ENCODE measurements at regions not wholly inside any gene's neighbourhood (a gene's known extent, or its start where the extent isn't known, plus 50 kb on each side); places are given as distances from the start of the nearest gene placed in this dataset.

GRCh38 chr10:29105516-29106215, 183.2 kb upstream of the LYZL1 start:
- FAIRE-seq (peak; percentile 90), DNase-seq (ENCODE audit: low spot score) (peak; percentile 50)

GRCh38 chr10:29106287-29106686, 182.6 kb upstream of the LYZL1 start:
- DNase-seq (ENCODE audit: low spot score): no peak
- peak; percentile 17 for FAIRE-seq

- FAIRE-seq (no peak), DNase-seq (ENCODE audit: low spot score) (no peak)
Measured at GRCh38 chr10:29107866-29108498, 180.9 kb upstream of the LYZL1 start.

- DNase-seq (ENCODE audit: low spot score): no peak
- no peak for FAIRE-seq
Measured at GRCh38 chr10:29109707-29110571, 178.9 kb upstream of the LYZL1 start.

- no peak for FAIRE-seq
Measured at GRCh38 chr10:29112827-29113615, 175.8 kb upstream of the LYZL1 start.

GRCh38 chr10:29113616-29113945, 175.3 kb upstream of the LYZL1 start:
- FAIRE-seq (peak; percentile 73), DNase-seq (ENCODE audit: low spot score) (no peak)

More at GRCh38 chr10:29112827-29113615, 175.8 kb upstream of the LYZL1 start:
- no peak for DNase-seq (ENCODE audit: low spot score)

- FAIRE-seq: peak; percentile 42
Measured at GRCh38 chr10:29114141-29114540, 174.7 kb upstream of the LYZL1 start.

GRCh38 chr10:29117781-29118180, 171.1 kb upstream of the LYZL1 start:
- no peak for FAIRE-seq

More at GRCh38 chr10:29114141-29114540, 174.7 kb upstream of the LYZL1 start:
- no peak for DNase-seq (ENCODE audit: low spot score)

GRCh38 chr10:29119374-29119773, 169.5 kb upstream of the LYZL1 start:
- DNase-seq (ENCODE audit: low spot score): peak; percentile 35
- no peak for FAIRE-seq

More at GRCh38 chr10:29117781-29118180, 171.1 kb upstream of the LYZL1 start:
- DNase-seq (ENCODE audit: low spot score): no peak

- FAIRE-seq (no peak), DNase-seq (ENCODE audit: low spot score) (peak; percentile 47)
Measured at GRCh38 chr10:29120216-29120615, 168.7 kb upstream of the LYZL1 start.

- no peak for DNase-seq (ENCODE audit: low spot score)
- FAIRE-seq: no peak
Measured at GRCh38 chr10:29124864-29125263, 164.0 kb upstream of the LYZL1 start.

GRCh38 chr10:29127037-29127700, 161.7 kb upstream of the LYZL1 start:
- DNase-seq (ENCODE audit: low spot score): no peak
- FAIRE-seq: no peak

- FAIRE-seq (peak; percentile 20), DNase-seq (ENCODE audit: low spot score) (no peak)
Measured at GRCh38 chr10:29127731-29128130, 161.1 kb upstream of the LYZL1 start.

- DNase-seq (ENCODE audit: low spot score) (peak; percentile 36), FAIRE-seq (no peak)
Measured at GRCh38 chr10:29130190-29130673, 158.6 kb upstream of the LYZL1 start.

- FAIRE-seq: no peak
- no peak for DNase-seq (ENCODE audit: low spot score)
Measured at GRCh38 chr10:29131952-29132547, 156.8 kb upstream of the LYZL1 start.

- DNase-seq (ENCODE audit: low spot score) (no peak), FAIRE-seq (no peak)
Measured at GRCh38 chr10:29132551-29133111, 156.2 kb upstream of the LYZL1 start.

GRCh38 chr10:29135337-29135736, 153.5 kb upstream of the LYZL1 start:
- no peak for DNase-seq (ENCODE audit: low spot score)
- no peak for FAIRE-seq

- FAIRE-seq (no peak), DNase-seq (ENCODE audit: low spot score) (no peak)
Measured at GRCh38 chr10:29136411-29136810, 152.5 kb upstream of the LYZL1 start.

- FAIRE-seq: no peak
- no peak for DNase-seq (ENCODE audit: low spot score)
Measured at GRCh38 chr10:29140151-29140550, 148.7 kb upstream of the LYZL1 start.

- FAIRE-seq (no peak), DNase-seq (ENCODE audit: low spot score) (peak; percentile 75)
Measured at GRCh38 chr10:29140991-29141390, 147.9 kb upstream of the LYZL1 start.

Measured in urothelium cell line (cell line).